ENCODE measurements at regions not wholly inside any gene's neighbourhood (a gene's known extent, or its start where the extent isn't known, plus 50 kb on each side); places are given as distances from the start of the nearest gene placed in this dataset.

GRCh38 chr2:22596306-22596705, 788.7 kb upstream of the KLHL29 start:
- TF ChIP-seq EZH2 (IDR thresholded peaks at IDR 0.05) (no peak), POLR2A (IDR thresholded peaks at IDR 0.05; ENCODE audit: borderline replicate concordance, extremely low read depth, insufficient read depth, insufficient read length) (no peak), EZH2phosphoT487 (IDR thresholded peaks at IDR 0.05; ENCODE audit: borderline replicate concordance) (no peak), CTCF (IDR thresholded peaks at IDR 0.05 in 2 of 3, conservative IDR thresholded peaks at IDR 0.05 in 1 of 3; ENCODE audit: borderline replicate concordance in 1 of 3, insufficient read depth in 1 of 3, low read depth in 2 of 3, low read length in 2 of 3) (no peak), TCF7L2 (IDR thresholded peaks at IDR 0.05; ENCODE audit: borderline replicate concordance, extremely low read depth, insufficient read depth, insufficient read length) (no peak), FOSL1 (IDR thresholded peaks at IDR 0.05; ENCODE audit: low read depth) (no peak), SRF (IDR thresholded peaks at IDR 0.05; ENCODE audit: low read depth) (no peak), YY1 (IDR thresholded peaks at IDR 0.05; ENCODE audit: extremely low read depth, insufficient replicate concordance, low read depth, low read length) (no peak), MAX (IDR thresholded peaks at IDR 0.05) (no peak), REST (IDR thresholded peaks at IDR 0.05; ENCODE audit: low read depth) (no peak), ZBTB33 (IDR thresholded peaks at IDR 0.05; ENCODE audit: extremely low read depth, insufficient replicate concordance, low read length) (no peak), ATF3 (IDR thresholded peaks at IDR 0.05) (no peak)
